GM12878 (cell line): ENCODE measurements at regions not wholly inside any gene's neighbourhood (a gene's known extent, or its start where the extent isn't known, plus 50 kb on each side); places are given as distances from the start of the nearest gene placed in this dataset.

ENCODE experiments used
- ATAC-seq: fragments of 200-7000 bp; cut with Tn5 transposase; 3 replicates; pipeline ENCODE4 v1.9.1; 2020; ENCODE audit warnings: mild to moderate bottlenecking, moderate library complexity
- BruUV-seq: library from RNA; stranded (reverse); fragments of 400-500 nt; replicated peaks from 2 replicates; lab custom pipeline; 2021; lab: Mats Ljungman, UMichigan
- CTCF ChIA-PET: fragments of 300-600 bp; sonication (Branson Sonifier 250); formaldehyde crosslinking; extraction: SDS; loops from one replicate; lab custom pipeline; 2021; ENCODE audit warnings: inconsistent platforms; lab: Yijun Ruan, JAX
- POLR2A ChIA-PET: fragments of 350-600 bp; formaldehyde crosslinking; extraction: SDS; loops from one replicate; lab custom pipeline; 2021; ENCODE audit warnings: inconsistent platforms; lab: Charles Lee
- RAD21 ChIA-PET: fragments of 300-600 bp; sonication (Branson Sonifier 250); formaldehyde crosslinking; loops from one replicate; lab custom pipeline; 2023; ENCODE audit warnings: antibody characterized with exemption; ENCODE audit not compliant: unreplicated experiment; lab: Charles Lee
- SMC1A ChIA-PET: fragments of 300-600 bp; sonication (Branson Sonifier 250); formaldehyde crosslinking; loops from one replicate; lab custom pipeline; 2023; ENCODE audit not compliant: unreplicated experiment, uncharacterized antibody; lab: Charles Lee
- DNase-seq: peaks from one replicate; pipeline ENCODE4 v3.0.0-alpha.2; 2011; ENCODE audit warnings: low read depth, low spot score
- FAIRE-seq: peaks from 3 replicates; lab custom pipeline; 2011; peaks lifted over from hg19 to GRCh38; lab: Jason Lieb, UNC
- H2AFZ ChIP-seq: 2 replicates; pipeline ENCODE4 v1.6.0; 2011; ENCODE audit warnings: low read depth, low read length, control low read depth; ENCODE audit not compliant: control insufficient read depth
- H3K27ac ChIP-seq: 2 replicates; pipeline ENCODE4 v1.5.1; 2011; ENCODE audit warnings: control low read depth; ENCODE audit not compliant: control insufficient read depth, insufficient read depth
- H3K27me3 ChIP-seq, 2 experiments: replicated peaks in 1 of 2; 2 replicates each; pipeline versions ENCODE4 v1.6.0 to v1.6.1; 2011; ENCODE audit warnings: low read length in 1 of 2; ENCODE audit not compliant: control insufficient read depth in 2 of 2, insufficient read depth in 2 of 2
- H3K36me3 ChIP-seq, 2 experiments: 2 replicates each; pipeline ENCODE4 v1.5.1; 2011; ENCODE audit warnings: low read length in 1 of 2; ENCODE audit not compliant: control insufficient read depth in 2 of 2, insufficient read depth in 2 of 2
- H3K4me1 ChIP-seq: 2 replicates; pipeline ENCODE4 v1.6.1; 2011; ENCODE audit warnings: mild to moderate bottlenecking, low read length, moderate library complexity, mixed read lengths; ENCODE audit not compliant: control insufficient read depth, insufficient read depth
- H3K4me2 ChIP-seq: 2 replicates; pipeline ENCODE4 v1.6.0; 2011; ENCODE audit warnings: control low read depth; ENCODE audit not compliant: control insufficient read depth, insufficient read depth
- H3K4me3 ChIP-seq: fragments of 200-600 bp; sonication (generic); 2 replicates; pipeline ENCODE4 v1.5.1; 2016
- H3K79me2 ChIP-seq: 2 replicates; pipeline ENCODE4 v1.6.0; 2011; ENCODE audit warnings: low read length; ENCODE audit not compliant: control insufficient read depth, insufficient read depth
- H3K9ac ChIP-seq: 2 replicates; pipeline ENCODE4 v1.8.0; 2011; ENCODE audit warnings: low read length, control low read depth, mixed read lengths; ENCODE audit not compliant: control insufficient read depth, insufficient read depth
- H3K9me3 ChIP-seq: replicated peaks from 3 replicates; pipeline ENCODE4 v1.5.1; 2011; ENCODE audit warnings: mild to moderate bottlenecking, low read length; ENCODE audit not compliant: control insufficient read depth, insufficient read depth
- H4K20me1 ChIP-seq: 2 replicates; pipeline ENCODE4 v1.6.0; 2011; ENCODE audit not compliant: control insufficient read depth, insufficient read depth
- ASH2L ChIP-seq: fragments of 300-600, 200-600 bp; sonication (generic); IDR thresholded peaks from 2 replicates; pipeline ENCODE4 v1.6.1; 2017; ENCODE audit warnings: low read depth, mild to moderate bottlenecking, borderline replicate concordance
- BCL11A ChIP-seq: IDR thresholded peaks from 2 replicates; pipeline ENCODE4 v1.6.1; 2011; ENCODE audit warnings: low read depth, low read length
- CHD4 ChIP-seq: fragments of 200-600 bp; sonication (generic); IDR thresholded peaks from 2 replicates; pipeline ENCODE4 v1.6.1; 2016; ENCODE audit warnings: mild to moderate bottlenecking
- EP300 ChIP-seq, 2 experiments: fragments of 150-350 bp in 1 of 2; IDR thresholded peaks; 2 replicates each; pipeline ENCODE4 v1.6.1; 2011 to 2012; ENCODE audit warnings: low read depth in 2 of 2, low read length in 2 of 2, borderline replicate concordance in 1 of 2, improper control_type of control experiment in 1 of 2, inconsistent platforms in 1 of 2; ENCODE audit not compliant: control insufficient read depth in 1 of 2
- GATAD2B ChIP-seq: fragments of 450-650 bp; conservative IDR thresholded peaks from 2 replicates; pipeline ENCODE4 v1.6.1; 2017; ENCODE audit warnings: low read depth, mild to moderate bottlenecking, moderate library complexity
- MTA2 ChIP-seq: fragments of 450-650 bp; IDR thresholded peaks from 2 replicates; pipeline ENCODE4 v1.6.1; 2016; ENCODE audit warnings: low read depth, mild to moderate bottlenecking, moderate library complexity
- MTA3 ChIP-seq: IDR thresholded peaks from 2 replicates; pipeline ENCODE4 v1.6.1; 2012; ENCODE audit warnings: low read length, inconsistent platforms, borderline replicate concordance
- NFXL1 ChIP-seq: fragments of 450-650 bp; IDR thresholded peaks from 2 replicates; pipeline ENCODE4 v1.6.1; 2017; ENCODE audit warnings: antibody characterized with exemption, mild to moderate bottlenecking, borderline replicate concordance
- PAX8 ChIP-seq: fragments of 450-650 bp; IDR thresholded peaks from 2 replicates; pipeline ENCODE4 v1.6.1; 2017; ENCODE audit warnings: mild to moderate bottlenecking, moderate library complexity
- RAD51 ChIP-seq: fragments of 450-650 bp; IDR thresholded peaks from 2 replicates; pipeline ENCODE4 v1.6.1; 2016; ENCODE audit warnings: moderate library complexity, mild to moderate bottlenecking, inconsistent platforms
- RELA ChIP-seq: fragments of 450-650 bp; IDR thresholded peaks from 2 replicates; pipeline ENCODE4 v1.8.0; 2014; ENCODE audit warnings: borderline replicate concordance; ENCODE audit not compliant: partially characterized antibody
- SIX5 ChIP-seq: IDR thresholded peaks from 2 replicates; pipeline ENCODE4 v1.6.1; 2011; ENCODE audit warnings: mild to moderate bottlenecking, low read depth, low read length, moderate library complexity; ENCODE audit not compliant: severe bottlenecking
- SMC3 ChIP-seq: IDR thresholded peaks from 2 replicates; pipeline ENCODE4 v1.6.1; 2011; ENCODE audit warnings: low read length, improper control_type of control experiment, borderline replicate concordance
- SREBF2 ChIP-seq: IDR thresholded peaks from 2 replicates; pipeline ENCODE4 v1.6.1; 2012; ENCODE audit warnings: mild to moderate bottlenecking, low read length
- SUZ12 ChIP-seq: fragments of 200-600 bp; sonication (generic); IDR thresholded peaks from one replicate; pipeline ENCODE4 v1.6.1; 2018; ENCODE audit warnings: antibody characterized with exemption, mild to moderate bottlenecking; ENCODE audit not compliant: unreplicated experiment
- WGBS: methylation state at CpG from one replicate; pipeline ENCODE4 v1.1.6; 2016; ENCODE audit warnings: low lambda C conversion rate; ENCODE audit not compliant: insufficient replicate concordance, insufficient coverage; ENCODE audit errors: missing lambda C conversion rate; 5-methylcytosine and 5-hydroxymethylcytosine counted together
- in situ Hi-C: fragments of 300-500 bp; cut with MboI; formaldehyde crosslinking; loops from 9 replicates; pipeline ENCODE4 v1.14.3; 2018; ENCODE audit warnings: mixed read lengths
- intact Hi-C: fragments of 100-400 bp; cut with micrococcal nuclease; formaldehyde crosslinking; loops from one replicate; pipeline ENCODE4 v1.14.2; 2022; ENCODE audit not compliant: unreplicated experiment
- TF ChIP-seq, protein P1 (sequence below): IDR thresholded peaks from 2 replicates; pipeline ENCODE4 v1.6.1; 2011; ENCODE audit warnings: low read depth, mild to moderate bottlenecking, low read length, moderate library complexity, borderline replicate concordance; ENCODE audit errors: extremely low read depth

DNA sequence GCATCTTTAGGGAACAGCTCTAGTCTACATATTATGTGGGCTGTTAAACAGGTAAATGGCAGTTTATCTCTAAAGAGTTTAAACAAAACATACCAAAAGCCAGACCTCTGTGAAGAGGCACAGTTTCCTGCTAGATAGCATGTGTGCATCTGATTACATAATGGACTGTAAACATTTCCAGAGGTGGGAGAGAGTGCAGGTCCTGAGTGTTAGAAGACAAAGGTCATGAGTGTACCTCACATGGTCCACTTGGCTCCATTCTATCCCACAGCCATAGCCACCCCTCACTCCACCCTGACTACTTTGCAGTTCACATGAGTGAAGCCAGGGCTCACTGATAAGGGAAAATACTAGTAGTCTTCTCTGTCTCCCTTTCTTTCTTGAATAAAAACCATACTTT, 233.4 kb downstream of the MTX2 start:
- TF ChIP-seq CHD4 (no peak), SUZ12 (no peak), MTA3 (no peak), PAX8 (no peak), RAD51 (no peak)
- H3K27me3 ChIP-seq: no peaks in the 10 kb centered on the region; a peak in 1 of 4 replicates
- no peak overlapping the region for H3K9ac ChIP-seq
- H2AFZ ChIP-seq: no peak overlapping the region
- SMC1A ChIA-PET: no interaction called here
- intact Hi-C loops: no loop called here
- POLR2A ChIA-PET: no interaction called here
- RAD21 ChIA-PET: no interaction called here
- no peaks in the 10 kb centered on the region for H3K36me3 ChIP-seq
- FAIRE-seq (no peak), DNase-seq (no peak), ATAC-seq (no peak)
- no peaks in the 10 kb centered on the region for H3K4me1 ChIP-seq
- no peak overlapping the region for H3K4me3 ChIP-seq
- no peak overlapping the region for H3K27ac ChIP-seq
- CTCF ChIA-PET: interaction anchor here (2.9 kb wide), 1 partner anchor 48 kb away, joined by 15 read pairs; no protein-coding TSS in a partner anchor
- in situ Hi-C loops: no loop called here
- H3K4me2 ChIP-seq: no peak overlapping the region
- H4K20me1 ChIP-seq: no peaks in the 10 kb centered on the region
- H3K9me3 ChIP-seq: no peaks in the 10 kb centered on the region
- no TSS peak for BruUV-seq
- no peaks in the 10 kb centered on the region for H3K79me2 ChIP-seq

DNA sequence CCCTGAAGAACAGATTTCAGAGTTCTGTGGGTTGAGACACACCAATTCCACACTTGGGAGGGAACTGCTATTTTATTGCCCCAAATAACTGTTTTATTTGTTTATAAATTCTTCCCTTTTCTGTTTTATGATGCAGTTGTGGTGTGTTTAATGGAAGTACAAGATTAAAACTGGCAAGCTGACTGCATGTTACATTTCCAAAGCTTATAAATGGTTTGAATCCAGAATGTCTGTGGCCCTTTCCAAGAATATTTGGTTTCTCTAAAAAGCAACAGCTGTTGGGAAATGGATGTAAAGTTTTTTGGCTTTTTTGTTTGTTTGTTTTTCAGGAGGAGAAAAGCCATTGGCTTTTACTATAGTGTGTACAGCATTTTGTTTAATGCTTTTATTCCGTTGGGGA, 234.5 kb downstream of the MTX2 start:
- Histone ChIP-seq H3K4me3 (no peak overlapping the region), H3K36me3 (no peaks in the 10 kb centered on the region), H3K9me3 (no peaks in the 10 kb centered on the region), H3K79me2 (no peaks in the 10 kb centered on the region), H2AFZ (no peak overlapping the region), H3K9ac (no peak overlapping the region), H4K20me1 (no peaks in the 10 kb centered on the region), H3K27ac (no peak overlapping the region), H3K4me1 (no peaks in the 10 kb centered on the region), H3K27me3 (no peaks in the 10 kb centered on the region; a peak in 1 of 4 replicates), H3K4me2 (no peak overlapping the region)
- ATAC-seq (no peak), DNase-seq (no peak), FAIRE-seq (no peak)
- intact Hi-C loops (no loop called here), in situ Hi-C loops (no loop called here)
- ChIA-PET RAD21 (no interaction called here), POLR2A (no interaction called here), CTCF (interaction anchor here (1.0 kb wide), 1 partner anchor 644 kb away, joined by 3 read pairs; no protein-coding TSS in a partner anchor), SMC1A (interaction anchor here (0.9 to 1.4 kb wide), 5 partner anchors 8 to 49 kb away, joined by 3 to 6 read pairs (median 4); no protein-coding TSS in a partner anchor)
- WGBS: 33% methylated on average over 1 of the region's 1 CpG
- no TSS peak for BruUV-seq
- no peak for TF ChIP-seq SREBF2
- TF ChIP-seq SMC3: no peak
- no peak for TF ChIP-seq MTA2
- no peak for TF ChIP-seq BCL11A
- no peak for TF ChIP-seq RELA
- TF ChIP-seq, protein P1, sequence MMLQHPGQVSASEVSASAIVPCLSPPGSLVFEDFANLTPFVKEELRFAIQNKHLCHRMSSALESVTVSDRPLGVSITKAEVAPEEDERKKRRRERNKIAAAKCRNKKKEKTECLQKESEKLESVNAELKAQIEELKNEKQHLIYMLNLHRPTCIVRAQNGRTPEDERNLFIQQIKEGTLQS: no peak
- no peak for TF ChIP-seq NFXL1
- TF ChIP-seq EP300 (IDR thresholded peaks at IDR 0.05; ENCODE audit: borderline replicate concordance in 1 of 2, control insufficient read depth in 1 of 2, low read depth in 2 of 2, low read length in 2 of 2): no peak
- no peak for TF ChIP-seq SIX5
- no peak for TF ChIP-seq ASH2L
- TF ChIP-seq GATAD2B: no peak
